Putamen (tissue), 1 donor: ENCODE measurements at regions not wholly inside any gene's neighbourhood (a gene's known extent, or its start where the extent isn't known, plus 50 kb on each side); places are given as distances from the start of the nearest gene placed in this dataset.
"Not testable (repeated sequence)": the region's sequence is repeated elsewhere in the genome, so short reads cannot be mapped to it uniquely, and the experiment has no call there.

ENCODE experiments used
- DNase-seq: peaks from one replicate; pipeline ENCODE4 v3.0.0-alpha.2; 2016; ENCODE audit warnings: low spot score

DNA sequence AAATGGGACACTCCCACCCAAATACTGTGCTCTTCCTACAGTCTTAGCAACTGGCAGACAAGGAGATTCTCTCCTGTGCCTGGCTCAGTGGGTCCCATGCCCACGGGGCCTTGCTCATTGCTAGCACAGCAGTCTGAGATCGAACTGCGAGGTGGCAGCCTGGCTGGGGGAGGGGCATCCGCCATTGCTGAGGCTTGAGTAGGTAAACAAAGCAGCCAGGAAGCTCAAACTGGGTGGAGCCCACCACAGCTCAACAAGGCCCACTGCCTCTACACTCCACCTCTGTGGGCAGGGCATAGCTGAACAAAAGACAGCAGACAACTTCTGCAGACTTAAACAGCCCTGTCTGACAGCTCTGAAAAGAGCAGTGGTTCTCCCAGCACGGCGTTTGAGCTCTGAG is 174.8 kb downstream of the COL12A1 start:
- DNase-seq: not testable (repeated sequence)

DNA sequence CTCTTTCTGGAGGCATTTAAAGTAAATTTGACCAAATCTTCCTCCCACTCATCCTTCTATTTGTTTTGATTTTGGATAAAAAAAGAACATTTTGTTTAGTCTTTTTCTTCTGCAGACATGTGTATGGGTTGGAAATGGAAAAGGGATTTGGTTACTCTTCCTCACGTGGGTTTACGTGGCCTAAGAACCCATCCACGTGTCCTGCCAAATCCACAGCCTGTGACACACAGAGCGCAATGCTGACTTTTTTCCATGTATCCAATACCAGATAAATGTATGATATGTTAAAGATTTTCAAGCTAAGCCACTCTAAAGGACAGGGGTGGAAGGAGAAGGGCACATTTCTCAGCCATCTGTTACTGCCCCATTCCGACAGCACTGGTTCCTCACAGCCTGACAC is 176.5 kb downstream of the COL12A1 start:
- no peak for DNase-seq

DNA sequence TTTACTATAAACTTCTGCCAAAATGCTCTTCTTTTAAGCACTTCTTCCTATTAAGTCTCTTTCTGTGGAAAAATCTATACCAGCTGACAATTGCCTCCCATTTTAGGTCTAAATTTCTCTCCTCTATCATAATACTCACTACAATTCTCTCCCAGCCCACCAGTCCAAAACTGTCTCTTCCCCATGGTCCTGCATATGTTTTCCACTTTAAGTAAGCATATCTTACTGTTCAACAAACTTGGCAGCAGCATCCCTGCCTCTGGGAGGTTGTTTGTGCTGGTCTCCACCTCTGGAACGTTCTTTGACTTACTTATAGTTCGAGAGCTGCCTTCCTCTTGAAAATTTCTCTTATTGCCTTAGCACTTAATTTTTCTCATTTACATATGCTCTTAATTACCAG is 180.5 kb downstream of the COL12A1 start:
- DNase-seq: no peak

DNA sequence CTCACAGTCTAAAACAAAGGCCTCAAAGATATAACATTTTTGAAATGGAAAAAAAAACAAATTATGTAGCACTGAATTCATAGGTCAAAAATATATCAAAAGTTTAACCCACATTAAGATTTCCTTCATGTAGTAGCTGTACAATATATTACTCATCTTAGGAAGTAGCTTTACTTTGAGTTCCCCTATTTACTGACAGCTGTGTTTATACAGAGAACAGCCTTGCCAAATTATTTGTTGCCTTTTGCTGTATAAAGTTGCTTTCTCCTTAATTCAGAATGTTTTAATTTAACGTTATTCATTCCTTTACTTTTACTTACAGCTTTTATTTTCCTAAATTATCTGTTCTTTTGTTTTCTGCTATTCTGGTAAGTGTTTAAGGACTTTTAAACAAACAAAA is 181.0 kb downstream of the COL12A1 start:
- no peak for DNase-seq

- DNase-seq: no peak
These were observed 182.2 kb downstream of the COL12A1 start for GRCh38 chr6:75023634-75024033.

- DNase-seq: no peak
These were observed 184.9 kb downstream of the COL12A1 start for GRCh38 chr6:75020971-75021370.

- no peak for DNase-seq
These were observed 185.5 kb downstream of the COL12A1 start for GRCh38 chr6:75020376-75020775.

GRCh38 chr6:75012018-75012417 is 193.8 kb downstream of the COL12A1 start:
- DNase-seq: no peak

GRCh38 chr6:75003984-75004383 is 201.9 kb downstream of the COL12A1 start:
- not testable (repeated sequence) for DNase-seq

- no peak for DNase-seq
These were observed 208.2 kb downstream of the COL12A1 start for GRCh38 chr6:74997646-74998045.

DNA sequence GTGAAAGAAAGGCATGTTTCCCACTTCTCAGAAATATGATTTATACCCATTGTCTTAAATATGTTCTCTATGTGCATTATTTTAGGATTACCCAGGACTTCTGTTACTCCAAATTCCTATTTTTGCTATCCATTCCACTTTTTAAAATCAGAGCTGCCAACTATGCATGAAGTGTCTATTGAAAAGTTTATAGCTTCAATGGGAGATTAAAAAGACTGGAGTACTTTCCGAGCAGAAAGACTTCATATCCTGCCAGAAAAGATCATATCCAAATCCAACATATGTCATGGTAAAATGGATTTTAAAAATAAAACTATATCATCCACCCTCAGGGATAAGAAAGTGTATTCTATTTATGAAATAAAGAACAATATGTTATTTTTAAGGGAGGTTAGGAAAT is 212.7 kb downstream of the COL12A1 start:
- no peak for DNase-seq

- DNase-seq: no peak
These were observed 214.1 kb downstream of the COL12A1 start for GRCh38 chr6:74991573-74992332.

DNA sequence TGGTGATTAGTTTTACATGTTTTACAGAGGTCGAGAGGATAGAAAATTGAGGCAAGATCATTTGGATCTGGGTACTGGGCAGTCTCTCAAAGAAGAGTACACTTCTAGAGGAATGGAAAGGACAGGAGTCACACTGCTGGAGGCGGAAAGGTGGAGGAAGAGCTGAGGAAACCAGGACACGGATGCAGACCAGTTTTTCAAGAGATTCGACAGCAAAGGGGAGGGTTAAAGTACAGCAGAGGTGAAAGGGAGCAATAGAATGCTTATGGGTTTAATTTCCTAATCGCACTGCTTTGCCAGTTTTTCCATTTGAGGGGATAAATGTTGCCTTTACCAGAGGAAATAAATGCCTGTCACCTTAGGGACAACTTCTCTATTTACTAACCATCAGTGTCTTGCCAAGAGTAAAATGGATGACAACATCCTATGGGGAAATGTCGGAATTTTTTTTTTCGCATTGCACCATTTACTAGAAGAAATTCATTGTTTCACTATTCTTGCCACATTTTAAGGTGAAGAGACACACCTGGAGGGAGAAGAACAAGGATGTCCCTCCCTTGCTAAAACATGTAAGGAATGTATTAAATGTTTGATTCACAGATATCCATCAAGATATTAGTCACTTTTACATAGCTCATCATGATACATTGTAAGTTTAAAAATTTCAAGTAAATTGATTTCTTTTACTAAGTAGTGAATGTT is 226.6 kb downstream of the COL12A1 start:
- DNase-seq: no peak

- no peak for DNase-seq
These were observed 229.2 kb downstream of the COL12A1 start for GRCh38 chr6:74976701-74977100.

DNA sequence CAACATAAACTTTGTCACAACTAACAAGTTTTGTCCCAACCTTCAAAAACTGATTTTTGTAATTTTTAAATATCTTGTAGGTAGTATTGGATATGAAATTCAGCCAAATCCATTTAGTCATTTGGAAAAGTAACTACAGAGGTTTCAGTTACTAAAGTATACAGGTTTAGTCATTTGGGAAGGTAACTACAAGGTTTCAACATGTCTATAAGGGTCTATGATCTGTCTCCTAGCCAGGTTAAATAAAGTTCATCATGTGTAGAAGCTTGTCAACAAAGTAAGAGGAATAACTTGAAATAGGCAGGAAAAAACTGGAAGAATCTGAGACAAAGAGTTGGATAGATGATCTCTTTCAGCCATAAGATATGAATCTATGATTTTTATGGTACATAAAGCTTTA is 229.8 kb downstream of the COL12A1 start:
- DNase-seq: no peak

DNA sequence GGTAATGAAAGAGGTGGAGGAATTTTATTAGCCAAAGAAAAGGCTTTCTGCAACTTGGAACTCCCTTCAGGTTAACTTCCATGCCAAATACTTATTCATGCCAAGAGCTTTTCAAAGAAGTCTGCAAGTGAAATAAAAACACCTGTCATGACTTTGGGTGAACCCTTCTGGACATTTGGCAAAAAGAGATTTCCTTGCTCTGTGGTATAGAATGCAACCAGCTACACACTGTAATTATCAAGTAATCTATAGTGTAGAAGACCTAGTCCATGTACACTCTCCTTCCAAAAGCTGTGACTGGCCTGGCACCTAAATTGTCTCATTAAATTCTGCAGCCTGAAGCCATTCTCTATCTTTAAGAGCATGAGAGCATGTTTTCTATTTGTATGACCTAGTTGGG is 232.3 kb downstream of the COL12A1 start:
- no peak for DNase-seq

DNA sequence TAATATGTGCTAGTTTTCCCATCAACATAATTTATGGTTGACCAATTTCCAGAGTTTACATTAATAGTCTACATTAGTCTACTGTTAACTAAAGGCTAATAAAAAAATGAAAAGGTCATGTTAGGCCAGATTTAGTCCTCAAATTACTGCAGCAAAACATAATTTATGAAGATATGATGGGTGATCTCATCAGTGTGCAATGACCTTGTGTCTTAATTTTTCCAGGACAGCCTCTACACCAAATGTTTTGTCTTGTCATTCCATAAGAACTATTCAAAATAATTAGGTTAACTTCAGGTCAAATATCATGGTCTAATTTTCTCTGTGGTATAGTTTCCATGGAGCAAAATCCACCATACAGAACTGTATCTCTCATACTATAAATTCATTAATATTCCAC is 234.2 kb downstream of the COL12A1 start:
- DNase-seq: no peak

DNA sequence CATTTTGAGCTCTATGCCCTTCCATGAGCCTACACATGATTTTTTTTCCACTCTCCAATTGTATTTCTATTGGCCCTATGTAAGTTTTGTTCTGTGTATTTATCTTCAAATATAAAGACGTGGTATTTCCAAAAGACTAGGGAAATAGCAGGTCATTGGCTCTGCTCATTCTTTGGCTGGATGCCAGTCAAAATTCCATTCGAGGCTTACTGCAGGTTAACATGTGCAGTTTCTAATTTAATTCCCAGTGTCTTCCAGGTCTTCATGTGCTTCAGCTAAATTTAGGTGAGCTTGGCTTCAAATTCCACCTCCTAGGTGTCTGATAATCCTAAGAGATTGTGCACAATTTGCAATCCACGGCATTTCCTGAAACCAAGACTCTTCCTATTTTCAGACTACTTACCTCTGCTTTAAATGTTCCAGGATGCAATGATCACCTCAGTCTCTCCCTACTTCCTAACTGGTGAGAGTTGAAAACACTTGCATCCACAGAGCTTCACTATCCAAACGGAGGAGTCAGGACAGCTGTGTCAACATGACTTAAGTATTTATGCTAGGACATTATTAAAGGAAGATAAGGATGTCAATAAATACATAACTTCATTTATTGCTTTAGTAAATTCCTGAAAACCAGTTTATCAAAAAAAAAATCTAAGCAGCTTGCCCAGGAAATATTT is 236.1 kb downstream of the COL12A1 start:
- DNase-seq: no peak

- DNase-seq: no peak
These were observed 238.0 kb downstream of the COL12A1 start for GRCh38 chr6:74967821-74968220.

DNA sequence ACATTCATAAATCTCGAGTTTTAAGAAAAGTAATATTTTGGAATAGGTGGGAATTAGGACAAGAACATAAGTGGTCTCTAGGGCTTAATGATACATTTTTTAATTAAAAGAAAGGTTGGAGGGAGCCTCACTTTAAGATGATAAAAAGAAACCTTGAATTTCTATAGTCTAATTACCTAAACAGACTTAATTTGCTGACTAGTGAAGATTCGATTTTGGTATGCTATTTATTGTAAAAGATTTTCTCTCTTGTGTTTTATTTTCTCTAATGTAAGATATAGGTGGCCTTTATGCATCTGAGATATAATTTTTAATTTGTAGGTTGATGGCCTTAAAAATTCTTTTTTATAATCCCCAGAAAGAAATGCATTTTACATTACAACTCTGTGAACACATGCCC is 239.1 kb downstream of the COL12A1 start:
- DNase-seq: no peak

- no peak for DNase-seq
These were observed 240.9 kb downstream of the COL12A1 start for GRCh38 chr6:74964871-74965441.

GRCh38 chr6:74956559-74957428 is 249.1 kb downstream of the COL12A1 start:
- DNase-seq: no peak
